Endothelial cell of umbilical vein (primary cell): ENCODE measurements at regions not wholly inside any gene's neighbourhood (a gene's known extent, or its start where the extent isn't known, plus 50 kb on each side); places are given as distances from the start of the nearest gene placed in this dataset.

Experiments used
- BruUV-seq: library from RNA; stranded (reverse); fragments of 400-500 nt; replicated peaks from 2 replicates; lab custom pipeline; 2021; lab: Mats Ljungman, UMichigan
- CTCF ChIA-PET: fragments of 300-600, 350-600 bp; sonication (Branson Sonifier 250); formaldehyde crosslinking; loops from one replicate; lab custom pipeline; 2021; ENCODE audit warnings: antibody characterized with exemption, inconsistent platforms; lab: Charles Lee
- POLR2A ChIA-PET: fragments of 300-600, 350-600 bp; sonication (Branson Sonifier 250); formaldehyde crosslinking; loops from one replicate; lab custom pipeline; 2021; ENCODE audit warnings: antibody characterized with exemption, inconsistent platforms; lab: Charles Lee
- DNase-seq: peaks from one replicate; pipeline ENCODE4 v3.0.0-alpha.2; 2011; ENCODE audit warnings: low read depth, low spot score
- FAIRE-seq: peaks from 2 replicates; lab custom pipeline; 2011; peaks lifted over from hg19 to GRCh38; lab: Jason Lieb, UNC
- H2AFZ ChIP-seq: 2 replicates; pipeline ENCODE4 v1.6.0; 2012; ENCODE audit warnings: low read depth, low read length, control low read depth, inconsistent platforms
- H3K27ac ChIP-seq: 2 replicates; pipeline ENCODE4 v1.5.1; 2011; ENCODE audit warnings: low read depth, mild to moderate bottlenecking, control low read depth, low read length, moderate library complexity; ENCODE audit not compliant: insufficient read depth
- H3K27me3 ChIP-seq, 2 experiments: 2 replicates each; pipeline versions ENCODE4 v1.6.0 to v1.6.1; 2011; ENCODE audit warnings: low read length in 2 of 2, mixed read lengths in 1 of 2; ENCODE audit not compliant: control insufficient read depth in 2 of 2, insufficient read depth in 2 of 2
- H3K36me3 ChIP-seq, 2 experiments: 2 replicates in 1 of 2; 3 replicates in 1 of 2; pipeline ENCODE4 v1.5.1; 2011; ENCODE audit warnings: low read length in 2 of 2, mild to moderate bottlenecking in 1 of 2, moderate library complexity in 1 of 2; ENCODE audit not compliant: control insufficient read depth in 2 of 2, insufficient read depth in 2 of 2; ENCODE audit errors: extremely low read depth in 1 of 2
- H3K4me1 ChIP-seq: 3 replicates; pipeline ENCODE4 v1.5.1; 2011; ENCODE audit warnings: mild to moderate bottlenecking, low read length; ENCODE audit not compliant: control insufficient read depth, insufficient read depth; ENCODE audit errors: extremely low read depth
- H3K4me2 ChIP-seq: 2 replicates; pipeline ENCODE4 v1.6.1; 2011; ENCODE audit warnings: low read length, control low read depth, mixed read lengths; ENCODE audit not compliant: insufficient read depth
- H3K4me3 ChIP-seq, 3 experiments: fragments of 200-600 bp in 1 of 3; sonication (generic), shearing (Covaris generic) in 1 of 3; replicated peaks in 1 of 3; 2 replicates each; pipeline ENCODE4 v1.5.1; 2011 to 2016; ENCODE audit warnings: control low read depth in 3 of 3, low read length in 3 of 3, mild to moderate bottlenecking in 2 of 3, inconsistent platforms in 1 of 3, low read depth in 1 of 3, moderate library complexity in 1 of 3; ENCODE audit not compliant: insufficient read depth in 1 of 3
- H3K79me2 ChIP-seq: 2 replicates; pipeline ENCODE4 v1.6.0; 2012; ENCODE audit warnings: low read length, inconsistent platforms; ENCODE audit not compliant: control insufficient read depth, insufficient read depth
- H3K9ac ChIP-seq: replicated peaks from 2 replicates; pipeline ENCODE3; 2011; ENCODE audit warnings: low read length, control low read depth; ENCODE audit not compliant: insufficient read depth; ENCODE audit errors: extremely low read depth
- H3K9me1 ChIP-seq: replicated peaks from 3 replicates; pipeline ENCODE4 v1.6.0; 2011; ENCODE audit warnings: mild to moderate bottlenecking, low read length; ENCODE audit not compliant: control insufficient read depth, insufficient read depth; ENCODE audit errors: extremely low read depth
- H3K9me3 ChIP-seq: replicated peaks from 2 replicates; pipeline ENCODE4 v1.5.1; 2012; ENCODE audit warnings: low read length, inconsistent platforms; ENCODE audit not compliant: control insufficient read depth, insufficient read depth
- H4K20me1 ChIP-seq: replicated peaks from 2 replicates; pipeline ENCODE3; 2011; ENCODE audit warnings: mild to moderate bottlenecking, low read length; ENCODE audit not compliant: control insufficient read depth, insufficient read depth; ENCODE audit errors: extremely low read depth
- CTCF ChIP-seq, 2 donors: IDR thresholded peaks; 1 replicate in 1 of 2; 2 replicates in 1 of 2; pipeline ENCODE4 v1.5.1; 2011; ENCODE audit warnings: low read length in 2 of 2, mild to moderate bottlenecking in 2 of 2, moderate library complexity in 2 of 2, control low read depth in 1 of 2, inconsistent platforms in 1 of 2, low read depth in 1 of 2; ENCODE audit not compliant: insufficient read depth in 1 of 2; ENCODE audit errors: extremely low read depth in 1 of 2
- EZH2 ChIP-seq: IDR thresholded peaks from 2 replicates; pipeline ENCODE4 v1.6.1; 2012; ENCODE audit warnings: borderline replicate concordance, low read depth, mild to moderate bottlenecking, moderate library complexity, low read length, inconsistent platforms; ENCODE audit not compliant: severe bottlenecking
- FOS ChIP-seq: IDR thresholded peaks from 2 replicates; pipeline ENCODE4 v1.6.1; 2011; ENCODE audit warnings: mild to moderate bottlenecking, low read length, moderate library complexity, borderline replicate concordance; ENCODE audit not compliant: insufficient read depth
- GATA2 ChIP-seq: IDR thresholded peaks from 2 replicates; pipeline ENCODE4 v1.7.0; 2011; ENCODE audit warnings: low read depth, mild to moderate bottlenecking, moderate library complexity, mixed read lengths, low read length; ENCODE audit not compliant: insufficient read length, insufficient read depth
- JUN ChIP-seq: IDR thresholded peaks from 2 replicates; pipeline ENCODE4 v1.6.1; 2011; ENCODE audit warnings: borderline replicate concordance, low read depth; ENCODE audit not compliant: insufficient read length, insufficient read depth
- MAX ChIP-seq: IDR thresholded peaks from 2 replicates; pipeline ENCODE4 v1.6.1; 2011; ENCODE audit not compliant: insufficient read depth, insufficient read length
- MYC ChIP-seq: IDR thresholded peaks from one replicate; pipeline ENCODE4 v1.6.1; 2011; ENCODE audit warnings: mild to moderate bottlenecking, low read depth, low read length
- POLR2A ChIP-seq: IDR thresholded peaks from 2 replicates; pipeline ENCODE4 v1.6.1; 2012; ENCODE audit warnings: low read depth, mild to moderate bottlenecking, control low read depth, low read length
- POLR2AphosphoS5 ChIP-seq: IDR thresholded peaks from 2 replicates; pipeline ENCODE4 v1.6.1; 2012; ENCODE audit warnings: low read depth, mild to moderate bottlenecking, control low read depth, low read length, moderate library complexity; ENCODE audit not compliant: insufficient read depth
- dilution Hi-C: fragments of 300-500 bp; cut with MboI; formaldehyde crosslinking; loops from one replicate; pipeline ENCODE4 v1.15.0; 2019; ENCODE audit warnings: low sequenced_read_pairs; ENCODE audit not compliant: extremely low pct_ligation_motif_present
- intact Hi-C: fragments of 100-400 bp; cut with micrococcal nuclease; formaldehyde crosslinking; loops from one replicate; pipeline ENCODE4 v1.10.0; 2022

DNA sequence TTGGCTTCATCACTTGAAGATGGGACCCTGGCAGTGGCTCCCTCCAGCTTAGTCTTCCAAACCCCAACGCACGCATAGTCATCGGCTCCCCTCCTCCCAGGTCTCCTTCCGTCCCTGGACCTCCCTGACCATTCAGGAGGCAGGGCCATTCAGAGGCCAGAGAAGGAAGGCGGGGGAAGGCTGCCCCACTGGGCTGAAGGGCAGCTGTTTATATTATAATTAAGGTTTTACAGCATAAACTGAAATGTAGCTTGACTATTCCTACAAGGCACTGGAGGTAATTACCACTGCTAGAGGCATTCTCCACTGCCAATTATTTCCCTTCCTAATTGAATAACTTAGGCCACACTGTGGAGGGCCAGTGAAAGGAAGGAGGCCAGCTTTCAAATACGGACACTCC is 170.6 kb upstream of the PROX1 start:
- intact Hi-C loops: no loop called here
- Histone ChIP-seq H3K4me1 (no peaks in the 10 kb centered on the region), H3K79me2 (no peaks in the 10 kb centered on the region), H3K9me3 (no peaks in the 10 kb centered on the region), H3K27ac (no peak overlapping the region), H3K9me1 (no peaks in the 10 kb centered on the region), H3K4me2 (no peak overlapping the region), H3K4me3 (no peak overlapping the region), H3K9ac (no peak overlapping the region), H3K36me3 (no peaks in the 10 kb centered on the region), H4K20me1 (no peaks in the 10 kb centered on the region), H2AFZ (no peak overlapping the region), H3K27me3 (no peaks in the 10 kb centered on the region)
- no peak for FAIRE-seq
- no TSS peak for BruUV-seq
- POLR2A ChIA-PET: no interaction called here
- CTCF ChIA-PET: no interaction called here
- TF ChIP-seq CTCF (IDR thresholded peaks at IDR 0.05; ENCODE audit: extremely low read depth in 1 of 2, insufficient read depth in 1 of 2, low read depth in 1 of 2, low read length in 2 of 2): no peak
- no peak for TF ChIP-seq MAX
- TF ChIP-seq JUN: no peak
- no peak for TF ChIP-seq FOS
- no peak for TF ChIP-seq EZH2
- TF ChIP-seq POLR2AphosphoS5: no peak
- TF ChIP-seq GATA2: no peak
- TF ChIP-seq MYC: no peak
- TF ChIP-seq POLR2A: no peak
- dilution Hi-C loops: no loop called here
- DNase-seq: no peak
